ENCODE measurements at regions not wholly inside any gene's neighbourhood (a gene's known extent, or its start where the extent isn't known, plus 50 kb on each side); places are given as distances from the start of the nearest gene placed in this dataset.
"Not testable (repeated sequence)": the region's sequence is repeated elsewhere in the genome, so short reads cannot be mapped to it uniquely, and the experiment has no call there.

- peak in 1 of 2 donors; percentile 68 for DNase-seq
- no peak for ATAC-seq (ENCODE audit: low FRiP score in 2 of 2)
- 96 to 97% methylated on average over 14 of the region's 14 CpGs for WGBS, 2 donors
These were observed 89.5 kb upstream of the ZNF519 start for GRCh38 chr18:14221689-14222088.

GRCh38 chr18:14215952-14216351, 83.7 kb upstream of the ZNF519 start:
- H3K27me3 ChIP-seq; DNase-seq; ATAC-seq (ENCODE audit: low FRiP score in 2 of 2); H3K4me3 ChIP-seq; H3K36me3 ChIP-seq; H3K27ac ChIP-seq; H3K4me1 ChIP-seq; H3K9me3 ChIP-seq: not testable (repeated sequence)

More at GRCh38 chr18:14221689-14222088, 89.5 kb upstream of the ZNF519 start:
- Histone ChIP-seq H3K27me3 (no peaks in the 10 kb centered on the region), H3K4me3 (no peak overlapping the region), H3K27ac (no peak overlapping the region), H3K9me3 (peaks cover 0 to 18% (median 2%) of the 10 kb centered on the region in 4 donors), H3K36me3 (no peaks in the 10 kb centered on the region), H3K4me1 (no peaks in the 10 kb centered on the region)
- TF ChIP-seq CTCF (IDR thresholded peaks at IDR 0.05) = no peak
- TF ChIP-seq EP300 (IDR thresholded peaks at IDR 0.05) = no peak
- TF ChIP-seq POLR2AphosphoS5 (IDR thresholded peaks at IDR 0.05) = no peak
- TF ChIP-seq POLR2A (IDR thresholded peaks at IDR 0.05) = no peak

- WGBS, 2 donors = 76 to 92% methylated on average over 2 of the region's 2 CpGs
- not testable (repeated sequence) for ATAC-seq (ENCODE audit: low FRiP score in 2 of 2); H3K27ac ChIP-seq; H3K4me3 ChIP-seq; H3K4me1 ChIP-seq; H3K36me3 ChIP-seq; H3K27me3 ChIP-seq; H3K9me3 ChIP-seq; DNase-seq
These were observed 71.2 kb upstream of the ZNF519 start for GRCh38 chr18:14203424-14203823.

- WGBS, 2 donors = 86 to 91% methylated on average over 3 of the region's 3 CpGs
- not testable (repeated sequence) for H3K27me3 ChIP-seq; H3K4me3 ChIP-seq; H3K4me1 ChIP-seq; H3K9me3 ChIP-seq; DNase-seq; H3K36me3 ChIP-seq; H3K27ac ChIP-seq; ATAC-seq (ENCODE audit: low FRiP score in 2 of 2)
These were observed 58.7 kb upstream of the ZNF519 start for GRCh38 chr18:14190776-14191442.

GRCh38 chr18:14189858-14190257, 57.6 kb upstream of the ZNF519 start:
- H3K27ac ChIP-seq = no peak overlapping the region
- no peaks in the 10 kb centered on the region for H3K9me3 ChIP-seq
- H3K4me3 ChIP-seq = no peak overlapping the region
- no peak for TF ChIP-seq EP300 (IDR thresholded peaks at IDR 0.05)
- TF ChIP-seq POLR2AphosphoS5 (IDR thresholded peaks at IDR 0.05) = no peak
- TF ChIP-seq POLR2A (IDR thresholded peaks at IDR 0.05) = no peak
- no peak for TF ChIP-seq CTCF (IDR thresholded peaks at IDR 0.05)
- DNase-seq = no peak
- H3K27me3 ChIP-seq = no peaks in the 10 kb centered on the region
- WGBS, 2 donors = 30 to 50% methylated on average over 1 of the region's 1 CpG
- no peak for ATAC-seq (ENCODE audit: low FRiP score in 2 of 2)
- no peaks in the 10 kb centered on the region for H3K36me3 ChIP-seq
- no peaks in the 10 kb centered on the region for H3K4me1 ChIP-seq

- H3K9me3 ChIP-seq; H3K36me3 ChIP-seq; H3K27ac ChIP-seq; H3K27me3 ChIP-seq; DNase-seq; H3K4me3 ChIP-seq; ATAC-seq (ENCODE audit: low FRiP score in 2 of 2); H3K4me1 ChIP-seq: not testable (repeated sequence)
- WGBS, 2 donors = 62 to 73% methylated on average over 4 of the region's 4 CpGs
These were observed 56.6 kb upstream of the ZNF519 start for GRCh38 chr18:14188751-14189406.

Small RNA genes in the stretch of these regions (small RNA-seq; reads per million reads assigned to genes)
- 0 reads per million in 4 donors for gene RNU6-316P
